ENCODE measurements at regions not wholly inside any gene's neighbourhood (a gene's known extent, or its start where the extent isn't known, plus 50 kb on each side); places are given as distances from the start of the nearest gene placed in this dataset.
"Not testable (repeated sequence)": the region's sequence is repeated elsewhere in the genome, so short reads cannot be mapped to it uniquely, and the experiment has no call there.

GRCh38 chr13:25017176-25017575, 78.8 kb upstream of the PABPC3 start:
- TF ChIP-seq CTCF, POLR2A (IDR thresholded peaks at IDR 0.05): not testable (repeated sequence)

Measured in adrenal gland (tissue), 5 donors.